Common myeloid progenitor, CD34-positive (primary cell): ENCODE measurements at regions not wholly inside any gene's neighbourhood (a gene's known extent, or its start where the extent isn't known, plus 50 kb on each side); places are given as distances from the start of the nearest gene placed in this dataset.
"Not testable (repeated sequence)": the region's sequence is repeated elsewhere in the genome, so short reads cannot be mapped to it uniquely, and the experiment has no call there.

Experiments used
- CTCF ChIA-PET: fragments of 350-600 bp; sonication (Branson Sonifier 250); formaldehyde crosslinking; loops from one replicate; lab custom pipeline; 2021; ENCODE audit warnings: antibody characterized with exemption; lab: Charles Lee
- POLR2A ChIA-PET: fragments of 350-600 bp; sonication (Branson Sonifier 250); formaldehyde crosslinking; loops from one replicate; lab custom pipeline; 2021; ENCODE audit warnings: antibody characterized with exemption; lab: Charles Lee
- DNase-seq, 3 donors: peaks; one replicate each; pipeline versions ENCODE4 v3.0.0 to v3.0.0-alpha.2; 2013
- H3K27ac ChIP-seq, 2 experiments: 1 replicate in 1 of 2; 2 replicates in 1 of 2; pipeline ENCODE4 v1.7.0; 2013; ENCODE audit warnings: inconsistent platforms in 2 of 2, low read length in 2 of 2, mild to moderate bottlenecking in 2 of 2, low read depth in 1 of 2, moderate library complexity in 1 of 2; ENCODE audit not compliant: severe bottlenecking in 2 of 2, insufficient read depth in 1 of 2, poor library complexity in 1 of 2
- H3K27me3 ChIP-seq, 5 experiments: replicated peaks in 2 of 5; 1 replicate in 3 of 5; 2 replicates in 2 of 5; pipeline versions ENCODE4 v1.6.1 to v1.7.0; 2013; ENCODE audit warnings: low read length in 4 of 5, mild to moderate bottlenecking in 2 of 5, moderate library complexity in 2 of 5, inconsistent platforms in 1 of 5; ENCODE audit not compliant: insufficient read depth in 5 of 5, control insufficient read depth in 4 of 5
- H3K36me3 ChIP-seq, 4 experiments: 1 replicate in 2 of 4; 2 replicates in 2 of 4; pipeline versions ENCODE4 v1.6.1 to v1.7.0; 2013; ENCODE audit warnings: low read length in 3 of 4, control low read depth in 1 of 4, mild to moderate bottlenecking in 1 of 4; ENCODE audit not compliant: control insufficient read depth in 4 of 4, insufficient read depth in 4 of 4
- H3K4me1 ChIP-seq, 4 experiments: 1 replicate in 3 of 4; 2 replicates in 1 of 4; pipeline versions ENCODE4 v1.6.1 to v1.7.1; 2013; ENCODE audit warnings: low read length in 3 of 4, mild to moderate bottlenecking in 3 of 4, control low read depth in 1 of 4, inconsistent platforms in 1 of 4, moderate library complexity in 1 of 4; ENCODE audit not compliant: control insufficient read depth in 4 of 4, insufficient read depth in 4 of 4; ENCODE audit errors: control extremely low read depth in 1 of 4
- H3K4me3 ChIP-seq, 7 experiments: 1 replicate in 4 of 7; 2 replicates in 3 of 7; pipeline versions ENCODE4 v1.5.1 to v1.7.0; 2013; ENCODE audit warnings: mild to moderate bottlenecking in 7 of 7, low read length in 6 of 7, moderate library complexity in 6 of 7, inconsistent platforms in 2 of 7, low read depth in 2 of 7, control low read depth in 1 of 7; ENCODE audit not compliant: insufficient read depth in 4 of 7, control insufficient read depth in 1 of 7; ENCODE audit errors: extremely low read depth in 1 of 7
- H3K9me3 ChIP-seq, 5 experiments: 1 replicate in 4 of 5; 2 replicates in 1 of 5; pipeline versions ENCODE4 v1.6.1 to v1.7.1; 2013; ENCODE audit warnings: low read length in 4 of 5, mild to moderate bottlenecking in 2 of 5, inconsistent platforms in 1 of 5, low read depth in 1 of 5, moderate library complexity in 1 of 5; ENCODE audit not compliant: control insufficient read depth in 4 of 5, insufficient read depth in 2 of 5; ENCODE audit errors: control extremely low read depth in 1 of 5
- WGBS: methylation state at CpG from one replicate; pipeline ENCODE4 v1.1.5; 2013; ENCODE audit not compliant: insufficient coverage; 5-methylcytosine and 5-hydroxymethylcytosine counted together

- DNase-seq, result no peak
- H3K36me3 ChIP-seq, result no peaks in the 10 kb centered on the region
- H3K27me3 ChIP-seq, result peaks cover 0 to 4% (median 0%) of the 10 kb centered on the region in 5 experiments
- H3K9me3 ChIP-seq, result no peaks in the 10 kb centered on the region
- H3K4me1 ChIP-seq, result peaks cover 0 to 8% (median 3%) of the 10 kb centered on the region in 4 experiments
- ChIA-PET POLR2A (no interaction called here), CTCF (no interaction called here)
- H3K4me3 ChIP-seq, result no peak overlapping the region
- 80% methylated on average over 3 of the region's 5 CpGs for WGBS
- no peak overlapping the region for H3K27ac ChIP-seq
Measured at GRCh38 chr2:173571887-173572680, 217.4 kb downstream of the CDCA7 start.

- ChIA-PET POLR2A (no interaction called here), CTCF (no interaction called here)
- peaks cover 0 to 4% (median 0%) of the 10 kb centered on the region in 5 experiments for H3K27me3 ChIP-seq
- no peak overlapping the region for H3K4me3 ChIP-seq
- no peaks in the 10 kb centered on the region for H3K36me3 ChIP-seq
- peak in 2 of 3 donors; percentile 45 to 49 for DNase-seq
- H3K4me1 ChIP-seq, result peaks cover 0 to 8% (median 3%) of the 10 kb centered on the region in 4 experiments
- H3K9me3 ChIP-seq, result no peaks in the 10 kb centered on the region
- WGBS, result no CpG with 5 or more reads among the region's 1 CpG
- H3K27ac ChIP-seq, result no peak overlapping the region
Measured at GRCh38 chr2:173572848-173573247, 218.2 kb downstream of the CDCA7 start.

DNA sequence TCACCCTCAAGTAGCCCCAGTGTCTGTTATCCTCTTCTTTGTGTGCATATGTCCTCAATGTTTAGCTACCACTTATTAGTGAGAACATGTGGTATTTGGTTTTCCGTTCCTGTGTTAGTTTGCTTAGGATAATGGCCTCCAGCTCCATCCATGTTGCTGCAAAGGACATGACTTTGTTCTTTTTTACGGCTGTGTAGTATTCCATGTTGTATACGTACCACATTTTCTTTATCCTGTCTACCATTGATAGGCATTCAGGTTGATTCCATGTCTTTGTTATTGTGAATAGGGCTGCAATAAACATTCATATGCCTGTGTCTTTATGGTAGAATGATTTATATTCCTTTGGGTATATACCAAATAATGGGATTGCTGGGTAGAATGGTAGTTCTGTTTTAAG is 219.1 kb downstream of the CDCA7 start:
- H3K36me3 ChIP-seq, H3K9me3 ChIP-seq, DNase-seq, POLR2A ChIA-PET, CTCF ChIA-PET, H3K27ac ChIP-seq, H3K4me1 ChIP-seq, H3K27me3 ChIP-seq, H3K4me3 ChIP-seq: not testable (repeated sequence)
- no CpG with 5 or more reads among the region's 3 CpGs for WGBS

DNA sequence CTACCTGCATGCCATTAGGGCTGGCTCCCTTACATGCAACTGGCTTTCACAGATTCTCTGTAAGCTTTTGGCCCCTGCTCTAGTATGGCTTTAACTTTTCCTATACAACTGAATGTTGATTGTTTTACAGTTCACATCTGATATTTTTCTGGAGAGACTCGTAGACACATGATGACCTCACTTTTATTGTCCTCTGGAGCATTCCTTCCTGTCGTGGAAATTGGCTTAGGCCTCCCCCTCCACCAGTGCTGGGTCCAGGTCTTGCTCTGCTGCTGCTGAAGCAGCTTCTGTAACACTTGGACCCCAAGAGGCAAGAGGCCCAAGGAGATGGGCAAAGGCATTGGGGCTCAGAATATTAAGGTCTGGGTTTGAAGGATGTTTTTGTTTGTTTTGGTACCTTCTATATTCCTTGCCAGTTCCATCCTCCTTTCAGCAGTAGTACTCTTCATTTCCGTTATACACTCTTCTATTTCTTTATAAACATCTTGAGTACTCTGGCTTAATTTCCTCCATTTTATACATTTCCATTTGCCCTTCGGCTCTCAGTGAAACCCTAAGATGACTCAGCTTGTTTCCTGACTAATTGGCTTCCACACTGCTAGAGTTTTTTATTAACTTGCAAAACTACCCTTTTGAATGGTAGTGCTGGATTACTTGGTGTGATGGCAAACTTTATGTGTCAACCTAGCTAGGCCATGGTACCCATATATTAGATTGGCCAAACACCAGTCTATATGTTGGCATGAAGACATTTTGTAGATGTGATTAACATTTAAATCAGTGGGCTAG is 219.8 kb downstream of the CDCA7 start:
- CTCF ChIA-PET, result no interaction called here
- H3K4me1 ChIP-seq, result peaks cover 0 to 8% (median 3%) of the 10 kb centered on the region in 4 experiments
- 68% methylated on average over 4 of the region's 4 CpGs for WGBS

DNA sequence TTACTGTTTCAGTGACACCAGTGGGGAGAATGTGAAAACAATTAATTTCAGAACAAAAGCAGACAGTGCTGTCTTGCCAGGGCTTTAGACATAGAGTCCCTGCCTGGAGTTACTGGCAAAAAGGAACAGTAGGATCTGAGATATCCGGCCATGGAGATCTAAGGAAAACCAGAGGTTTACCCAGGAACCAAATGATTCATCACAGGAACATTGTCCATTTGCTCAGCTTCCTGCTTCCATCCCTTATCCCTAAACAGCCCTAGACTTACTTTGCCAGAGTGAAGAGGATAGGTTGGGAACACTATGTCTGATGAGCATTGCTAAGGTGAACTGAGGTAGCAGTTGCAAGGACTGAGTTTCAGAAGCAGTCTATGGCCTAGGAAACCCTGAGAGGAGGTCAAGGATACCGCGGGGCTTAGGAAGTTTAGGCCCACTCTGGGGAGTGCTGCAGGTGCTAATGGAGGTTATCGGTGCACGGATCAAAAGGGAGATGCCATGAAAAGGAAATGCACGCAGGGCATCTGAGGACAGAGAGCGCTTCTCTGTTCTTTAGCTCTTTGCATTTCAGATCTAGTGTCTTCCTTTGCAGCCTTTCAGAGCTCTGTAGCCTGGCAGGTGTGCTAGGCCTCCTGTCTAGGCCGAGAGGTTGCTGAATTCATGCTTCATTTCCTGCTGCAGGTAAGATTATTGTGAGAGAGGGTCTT is 223.9 kb downstream of the CDCA7 start:
- DNase-seq, result no peak
- Histone ChIP-seq H3K36me3 (no peaks in the 10 kb centered on the region), H3K27me3 (no peaks in the 10 kb centered on the region), H3K4me1 (no peaks in the 10 kb centered on the region), H3K9me3 (no peaks in the 10 kb centered on the region), H3K4me3 (no peak overlapping the region), H3K27ac (no peak overlapping the region)
- ChIA-PET POLR2A (no interaction called here), CTCF (no interaction called here)
- WGBS, result 92% methylated on average over 6 of the region's 8 CpGs

More for the DNA sequence above, 219.8 kb downstream of the CDCA7 start:
- DNase-seq, result peak in 2 of 3 donors; percentile 29 to 42
- Histone ChIP-seq H3K27me3 (peaks cover 0 to 4% (median 0%) of the 10 kb centered on the region in 5 experiments), H3K9me3 (no peaks in the 10 kb centered on the region), H3K27ac (no peak overlapping the region), H3K4me3 (no peak overlapping the region), H3K36me3 (no peaks in the 10 kb centered on the region)
- POLR2A ChIA-PET, result no interaction called here

GRCh38 chr2:173580351-173580750 is 225.7 kb downstream of the CDCA7 start:
- no peak overlapping the region for H3K27ac ChIP-seq
- H3K4me1 ChIP-seq, result no peaks in the 10 kb centered on the region
- POLR2A ChIA-PET, result no interaction called here
- no CpG with 5 or more reads among the region's 1 CpG for WGBS
- CTCF ChIA-PET, result no interaction called here
- H3K4me3 ChIP-seq, result no peak overlapping the region
- DNase-seq, result no peak
- H3K9me3 ChIP-seq, result no peaks in the 10 kb centered on the region
- no peaks in the 10 kb centered on the region for H3K36me3 ChIP-seq
- H3K27me3 ChIP-seq, result no peaks in the 10 kb centered on the region
